Islet precursor cell (in vitro differentiated cells): ENCODE measurements at regions not wholly inside any gene's neighbourhood (a gene's known extent, or its start where the extent isn't known, plus 50 kb on each side); places are given as distances from the start of the nearest gene placed in this dataset.
"Not testable (repeated sequence)": the region's sequence is repeated elsewhere in the genome, so short reads cannot be mapped to it uniquely, and the experiment has no call there.

ENCODE experiments used
- DNase-seq: peaks from one replicate; pipeline ENCODE4 v3.0.0-alpha.2; 2018

DNA sequence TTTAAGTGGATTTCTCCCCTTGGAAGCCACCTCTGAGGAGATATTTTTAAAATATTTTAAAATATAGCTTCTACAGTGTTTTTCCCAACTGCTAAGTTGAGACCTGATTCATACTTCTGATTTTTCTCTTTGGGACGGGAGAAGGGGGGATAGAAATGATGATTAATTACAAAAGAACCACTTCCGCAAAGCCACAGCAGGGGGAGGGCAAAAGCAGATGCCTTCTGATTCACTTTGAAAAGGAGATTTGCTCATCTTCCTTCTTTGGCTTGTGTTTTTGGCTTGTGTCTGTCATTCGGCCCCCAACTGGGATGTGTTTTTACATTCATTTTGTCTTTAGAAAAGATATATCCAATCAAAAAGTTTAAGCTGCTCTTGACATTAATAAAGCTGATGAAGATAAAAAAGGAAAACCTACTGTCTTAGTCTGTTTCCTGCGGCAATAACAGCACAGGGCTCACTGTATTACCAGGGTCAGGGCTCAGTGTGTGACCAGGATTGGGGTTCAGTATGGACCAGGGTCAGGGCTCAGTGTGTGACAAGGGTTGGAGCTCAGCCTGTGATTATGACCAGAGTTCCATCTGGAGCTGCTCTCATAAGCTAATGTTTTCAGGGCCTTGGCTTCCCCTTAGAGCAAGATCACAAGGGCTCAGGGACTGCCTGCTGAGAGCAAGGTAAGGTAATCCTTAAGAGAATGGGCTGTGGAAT, 223.2 kb downstream of the MTHFS start:
- no peak for DNase-seq

DNA sequence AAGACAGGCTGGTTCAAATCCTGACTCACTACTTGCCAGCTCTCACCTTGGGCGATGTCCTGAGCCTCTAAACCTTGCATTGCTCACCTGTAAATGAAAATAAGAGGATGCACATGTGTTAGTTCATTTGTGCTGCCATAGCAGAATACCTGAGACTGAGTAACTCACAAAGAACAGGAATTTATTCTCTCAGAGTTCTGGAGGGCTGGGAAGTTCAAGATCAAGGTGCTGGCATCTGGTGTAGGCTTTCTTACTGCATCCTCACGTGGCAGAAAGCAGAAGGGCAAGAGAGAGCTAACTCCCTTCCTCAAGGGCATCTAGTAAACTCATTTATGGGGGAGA, 222.7 kb downstream of the MTHFS start:
- no peak for DNase-seq

DNA sequence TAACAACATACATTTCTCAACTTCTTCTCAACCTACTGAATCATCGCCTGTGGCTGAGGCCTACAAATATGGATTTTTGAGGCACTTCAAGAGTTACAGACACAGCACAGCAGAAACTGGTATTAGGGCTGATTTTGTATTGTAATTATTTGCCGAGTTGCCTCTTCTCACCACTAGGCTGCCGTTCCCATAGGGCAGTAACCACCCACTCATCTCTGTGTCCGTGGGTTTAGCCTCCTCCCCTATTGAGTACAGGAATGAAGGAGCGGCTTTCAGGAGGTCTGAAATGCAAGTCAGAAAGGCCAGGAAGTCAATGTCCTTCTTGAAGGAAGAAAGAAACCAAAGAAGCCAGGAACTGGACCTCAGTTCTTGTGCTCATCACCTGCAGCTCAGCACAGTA, 220.8 kb downstream of the MTHFS start:
- no peak for DNase-seq

DNA sequence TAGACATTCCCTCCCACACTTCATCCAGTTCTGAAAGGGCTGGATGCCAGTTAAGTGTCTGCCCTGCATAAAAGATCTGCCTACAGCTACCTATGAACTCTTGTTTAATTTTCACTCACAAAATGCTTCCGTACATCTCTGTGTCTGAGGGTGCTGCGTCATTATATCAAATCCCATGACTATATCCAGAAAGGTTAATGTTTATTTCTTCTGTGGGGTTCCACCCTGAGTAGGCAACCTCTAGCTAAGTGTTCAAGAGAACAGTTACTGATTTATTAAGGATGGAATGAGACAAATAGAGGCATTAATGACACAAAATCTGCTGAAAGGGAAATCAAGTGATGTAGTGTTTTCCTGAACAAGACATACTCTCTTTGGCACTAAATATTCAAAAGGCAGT, 220.2 kb downstream of the MTHFS start:
- DNase-seq, result no peak

DNA sequence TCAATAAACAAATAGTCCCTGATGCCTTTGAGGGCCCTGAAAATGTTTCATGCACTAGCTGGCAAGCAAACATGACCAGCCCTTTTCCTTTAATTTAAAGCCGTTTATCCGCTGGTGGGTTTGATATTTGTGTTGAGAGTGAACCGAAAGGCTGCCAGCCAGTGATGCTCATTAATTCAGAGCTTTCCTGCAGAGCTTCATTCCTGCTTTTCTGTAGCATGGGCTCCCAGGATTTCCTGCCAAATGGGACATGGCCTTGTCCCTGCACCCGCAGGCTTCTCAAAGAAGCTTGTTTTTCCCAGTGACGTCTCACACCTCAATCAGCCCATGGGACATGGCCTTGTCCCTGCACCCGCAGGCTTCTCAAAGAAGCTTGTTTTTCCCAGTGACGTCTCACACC, 219.6 kb downstream of the MTHFS start:
- no peak for DNase-seq

DNA sequence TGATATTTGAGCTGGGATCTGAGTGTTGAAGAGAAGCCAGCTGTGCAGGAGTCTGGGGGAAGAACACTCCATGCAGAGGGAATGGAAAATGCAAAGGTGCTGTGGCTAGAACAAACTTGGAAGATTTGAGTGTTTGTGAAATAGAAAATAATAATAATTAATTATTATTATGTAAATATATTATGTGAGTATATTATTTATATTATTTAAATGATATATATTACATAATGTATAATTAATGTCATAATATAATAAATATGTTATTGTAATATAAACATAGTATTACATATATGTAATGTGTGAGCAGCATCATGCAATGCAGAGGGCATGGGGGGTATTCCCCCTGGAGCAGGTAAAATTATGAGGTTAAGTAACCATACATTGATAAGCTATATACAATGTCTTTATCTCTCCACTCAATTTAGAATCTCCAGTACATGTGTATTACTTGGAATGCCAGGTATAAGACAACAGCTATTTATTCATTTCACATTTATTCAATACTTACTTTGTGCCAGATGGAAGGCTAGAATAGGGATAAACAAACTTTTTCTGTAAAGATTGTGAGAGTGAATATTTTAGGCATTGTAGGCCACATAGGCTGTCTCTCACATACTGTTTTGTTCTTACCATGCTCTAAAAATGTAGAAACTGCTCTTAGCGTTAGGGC, 218.6 kb downstream of the MTHFS start:
- no peak for DNase-seq

GRCh38 chr15:79680720-79681119, 216.1 kb downstream of the MTHFS start:
- no peak for DNase-seq

DNA sequence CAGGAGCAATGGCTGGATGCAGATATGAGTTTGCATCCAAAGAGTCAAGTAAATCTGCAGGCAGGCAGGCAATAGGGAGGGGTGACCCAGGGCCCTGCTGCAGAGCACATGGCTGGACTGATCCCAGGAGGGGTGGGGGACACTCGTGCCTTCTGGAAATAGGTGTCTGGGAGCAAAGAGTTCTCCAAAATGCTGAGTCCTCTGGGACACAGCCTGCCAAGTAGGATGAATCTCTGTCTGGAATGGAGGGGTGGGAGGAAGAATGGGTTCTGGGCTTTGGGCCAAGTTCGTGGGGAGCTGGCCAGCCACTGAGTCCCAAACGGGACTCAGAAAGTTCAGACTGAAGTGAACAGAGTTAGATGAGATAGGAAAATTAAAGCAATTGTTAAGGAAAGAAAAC, 214.5 kb downstream of the MTHFS start:
- no peak for DNase-seq

DNA sequence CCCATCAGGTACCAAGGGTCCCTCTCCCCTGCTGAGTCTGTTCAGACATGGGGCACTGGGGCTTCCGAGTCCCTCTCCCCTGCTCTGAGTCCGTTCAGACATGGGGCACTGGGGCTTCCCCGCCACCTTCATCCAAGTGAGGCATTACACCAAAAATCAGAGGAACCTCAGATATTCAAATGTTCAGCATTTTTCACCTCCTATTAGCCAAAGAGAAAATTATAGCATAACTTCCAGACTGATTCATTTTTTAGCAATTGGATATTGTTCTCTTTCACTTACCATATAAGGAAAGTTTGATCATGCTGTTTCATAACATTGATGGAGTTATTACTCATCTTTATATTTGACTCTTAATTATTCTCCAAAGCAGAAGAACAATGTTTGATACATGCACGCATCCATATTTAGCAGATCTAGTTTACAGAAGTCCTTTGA, 213.9 kb downstream of the MTHFS start:
- no peak for DNase-seq

GRCh38 chr15:79689030-79689429, 207.8 kb downstream of the MTHFS start:
- DNase-seq, result no peak

DNA sequence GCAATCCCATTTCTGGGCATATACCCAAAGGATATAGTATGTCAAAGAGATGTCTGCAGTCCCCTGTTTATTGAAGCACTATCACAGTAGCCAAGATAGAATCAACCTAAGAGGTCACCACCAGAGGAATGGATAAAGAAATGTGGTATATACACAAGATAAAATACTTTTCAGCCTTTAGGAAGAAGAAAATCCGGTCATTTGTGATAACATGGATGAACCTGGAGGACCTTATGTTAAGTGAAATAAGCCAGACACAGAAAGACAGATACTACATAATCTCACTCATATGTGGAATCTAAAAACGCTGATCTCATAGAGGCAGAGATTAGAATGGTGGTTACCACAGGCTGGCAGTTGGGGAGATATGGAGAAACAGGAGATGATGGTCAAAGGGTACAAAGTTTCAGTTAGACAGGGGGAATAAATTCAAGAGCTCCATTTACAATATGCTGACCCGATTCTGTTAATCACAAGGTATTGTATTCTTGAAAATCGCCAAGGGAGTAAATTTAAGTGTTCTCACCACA, 195.8 kb downstream of the MTHFS start:
- DNase-seq, result no peak

GRCh38 chr15:79702621-79703020, 194.2 kb downstream of the MTHFS start:
- DNase-seq, result no peak

DNA sequence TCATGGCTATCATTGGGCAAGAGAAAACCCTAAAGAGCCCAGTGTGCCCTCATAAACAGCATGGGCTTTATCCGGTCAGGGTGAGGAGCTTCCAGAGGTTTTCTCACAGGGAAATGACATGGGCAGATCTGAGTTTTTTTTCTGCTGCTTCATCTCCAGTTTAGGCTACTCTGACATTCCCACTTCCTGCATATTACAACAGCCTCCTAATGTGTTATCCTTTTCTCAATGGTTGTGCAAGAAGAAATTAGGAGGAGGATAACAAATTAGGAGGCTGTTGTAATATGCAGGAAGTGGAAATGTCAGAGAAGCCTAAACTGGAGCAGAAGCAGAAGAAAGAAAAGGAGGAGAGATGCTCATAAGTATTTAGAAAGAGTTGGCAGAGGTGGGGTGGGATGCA, 175.6 kb downstream of the MTHFS start:
- DNase-seq, result no peak

DNA sequence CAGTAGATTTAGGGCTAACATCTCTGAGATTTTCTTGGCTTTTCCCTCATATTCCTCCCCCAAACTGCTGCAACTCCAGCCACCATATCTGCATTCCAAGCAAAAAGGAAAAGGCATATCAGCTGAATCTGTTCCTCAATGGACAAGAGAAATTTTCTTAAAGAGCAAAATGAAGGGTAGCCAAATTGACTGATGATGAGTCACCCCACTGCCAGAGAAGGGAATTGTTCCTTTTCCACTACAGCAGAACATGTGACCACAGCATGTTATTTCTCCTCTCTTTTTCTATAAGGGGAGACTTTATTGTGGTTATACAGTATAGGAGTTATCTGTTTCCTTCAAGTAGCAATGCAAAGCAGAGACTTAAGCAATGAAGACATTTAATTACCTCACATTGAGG, 172.5 kb downstream of the MTHFS start:
- no peak for DNase-seq

DNA sequence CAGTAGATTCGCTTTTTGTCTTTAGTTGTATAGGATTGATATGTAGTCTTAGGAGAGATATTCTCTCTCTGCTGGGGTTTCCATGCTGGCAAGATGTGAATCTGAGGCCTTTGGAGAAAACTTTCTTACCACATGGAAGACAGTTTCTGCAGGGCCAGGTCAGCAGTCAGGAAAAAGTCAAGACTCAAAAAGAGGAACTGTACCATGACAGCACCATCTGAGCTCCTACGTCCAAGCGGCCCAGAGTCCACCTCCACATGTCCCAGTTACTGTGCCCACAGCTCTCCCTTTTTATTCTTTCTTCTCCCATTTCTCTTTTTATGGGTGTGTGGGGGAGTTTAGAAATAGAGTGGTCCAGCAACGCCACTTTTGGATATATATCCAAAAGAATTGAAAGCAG, 172.0 kb downstream of the MTHFS start:
- DNase-seq, result no peak

- no peak for DNase-seq
Measured at GRCh38 chr15:79728867-79729266, 167.9 kb downstream of the MTHFS start.

GRCh38 chr15:79736435-79737000, 160.3 kb downstream of the MTHFS start:
- DNase-seq, result no peak

DNA sequence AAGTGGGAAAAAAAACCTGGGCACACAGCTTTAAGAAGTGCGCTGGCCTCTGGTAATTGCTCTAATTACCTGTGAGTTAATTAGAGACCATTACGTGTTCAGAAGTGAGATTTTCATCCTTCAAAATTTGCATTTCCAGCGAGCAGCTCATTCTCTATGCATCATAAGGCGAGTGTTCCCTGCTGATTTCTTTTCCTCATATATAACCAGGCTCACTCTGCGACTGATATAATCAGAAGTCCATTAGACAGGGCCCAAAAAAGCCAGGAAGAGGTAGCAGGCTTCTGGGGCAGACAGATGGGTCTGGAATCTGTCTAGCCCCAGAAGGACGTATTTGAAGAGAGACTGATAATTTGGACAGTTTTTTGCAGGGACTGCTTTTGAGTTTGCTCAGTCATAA, 158.7 kb downstream of the MTHFS start:
- no peak for DNase-seq

DNA sequence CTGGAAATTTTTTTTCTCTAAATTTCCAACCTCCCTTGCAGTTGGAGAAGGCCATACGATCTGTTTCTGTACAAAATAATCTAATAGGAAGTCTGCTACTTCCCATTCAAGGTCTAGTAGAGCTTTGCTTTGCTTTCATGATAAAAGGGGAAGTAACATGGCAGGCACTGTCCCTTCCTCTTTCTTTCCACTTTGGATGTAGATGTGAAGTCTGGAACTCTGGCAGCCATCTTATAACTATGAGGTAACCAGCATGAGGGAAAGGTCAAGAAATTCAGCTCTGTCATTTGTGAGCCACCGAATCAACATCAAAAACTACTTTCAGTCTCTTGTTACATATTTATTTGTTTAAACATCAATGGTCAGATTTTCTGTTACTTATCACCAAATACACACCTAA, 156.3 kb downstream of the MTHFS start:
- DNase-seq, result no peak

DNA sequence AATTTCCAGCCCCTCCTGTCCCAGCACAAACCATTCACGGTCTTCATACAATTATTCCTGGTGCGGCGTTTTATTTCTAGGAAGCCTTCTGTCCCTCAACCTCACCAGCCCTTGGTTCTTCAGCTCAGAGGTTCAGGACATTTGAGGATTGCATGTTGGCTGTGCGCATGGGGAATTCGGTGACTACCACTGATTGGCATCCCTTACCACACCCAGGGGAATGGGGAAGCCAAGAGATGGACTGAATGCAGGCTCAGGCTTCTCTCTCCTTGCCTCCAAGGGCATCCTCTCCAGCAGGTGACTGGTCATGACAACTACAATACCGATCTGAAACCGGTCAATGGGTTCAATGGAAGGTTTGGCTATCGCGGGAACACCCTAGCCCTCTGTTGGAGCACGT, 153.8 kb downstream of the MTHFS start:
- no peak for DNase-seq

DNA sequence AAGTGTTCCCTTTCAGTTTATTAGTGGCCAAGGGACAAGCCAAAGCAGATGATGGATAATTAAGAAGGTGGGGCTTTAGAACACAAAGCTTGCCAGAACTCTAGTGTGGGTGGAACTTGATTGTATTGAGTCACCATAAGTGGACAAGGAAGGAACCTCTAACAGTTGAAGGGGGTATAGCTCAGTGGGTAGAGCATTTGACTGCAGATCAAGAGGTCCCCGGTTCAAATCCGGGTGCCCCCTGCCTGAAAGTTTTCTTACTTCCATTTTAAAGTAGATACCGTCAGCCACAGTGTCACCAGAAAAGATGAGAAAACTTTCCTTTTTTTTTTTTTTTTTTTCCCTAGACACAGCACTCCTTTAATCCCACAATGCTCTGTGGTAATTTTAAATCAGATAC, 152.3 kb downstream of the MTHFS start:
- DNase-seq, result not testable (repeated sequence)

DNA sequence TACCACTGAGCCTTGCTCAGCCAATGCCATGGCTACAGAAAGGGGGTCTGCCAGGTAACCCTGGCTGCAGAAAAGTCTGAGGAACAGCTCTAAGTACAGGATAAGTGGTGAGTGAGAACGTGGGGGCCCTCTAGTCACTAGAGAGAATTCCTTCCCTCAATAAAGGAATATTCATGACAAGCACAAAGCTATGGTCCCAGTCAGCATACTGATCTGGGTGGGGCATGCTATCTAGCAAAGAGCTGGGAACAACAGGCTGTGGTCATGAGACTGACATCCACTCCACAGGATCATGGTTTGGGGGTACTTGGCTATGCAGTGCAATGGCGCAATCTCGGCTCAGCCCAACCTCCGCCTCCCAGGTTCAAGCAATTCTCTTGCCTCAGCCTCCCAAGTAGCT, 140.4 kb downstream of the MTHFS start:
- DNase-seq, result no peak

DNA sequence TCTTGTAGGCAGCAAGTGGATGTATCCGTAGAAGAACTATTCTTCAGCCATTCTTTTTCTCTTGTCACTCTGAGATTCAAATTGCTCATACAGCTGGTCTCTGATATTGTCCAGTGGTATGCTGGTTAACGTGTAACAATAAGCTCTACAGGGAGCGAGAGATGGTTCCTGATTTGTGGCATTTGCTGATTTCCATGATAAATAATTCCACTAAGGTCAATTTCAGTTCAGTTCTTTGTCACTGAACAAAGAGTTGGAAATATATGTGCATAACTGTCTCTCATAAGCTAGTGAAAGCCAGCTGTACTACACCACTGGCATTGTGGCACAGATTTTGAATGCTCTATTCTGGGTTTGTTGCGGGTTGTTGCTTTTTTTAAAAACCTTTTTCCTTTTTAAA, 131.7 kb downstream of the MTHFS start:
- no peak for DNase-seq

DNA sequence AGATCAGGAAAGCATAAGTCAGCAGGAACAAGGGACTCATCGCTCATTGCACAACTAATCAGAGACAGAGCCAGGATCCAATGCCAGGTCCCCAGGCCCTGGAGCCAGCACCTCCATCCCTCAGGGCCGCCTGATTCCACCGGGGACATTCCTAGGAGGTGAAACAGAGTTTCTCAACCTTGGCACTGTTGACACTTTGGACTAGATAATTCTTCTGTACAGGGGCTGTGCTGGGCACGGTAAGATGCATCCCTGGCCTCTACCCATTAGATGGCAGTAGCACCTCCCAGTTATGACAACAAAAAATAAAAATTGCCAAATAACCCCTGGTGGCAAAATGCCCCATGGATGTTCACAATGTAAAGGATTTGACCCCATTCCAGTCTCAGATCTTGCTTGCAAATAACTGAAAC, 127.7 kb downstream of the MTHFS start:
- DNase-seq, result no peak
